Fibroblast of lung (primary cell): ENCODE measurements at regions not wholly inside any gene's neighbourhood (a gene's known extent, or its start where the extent isn't known, plus 50 kb on each side); places are given as distances from the start of the nearest gene placed in this dataset.
"Not testable (repeated sequence)": the region's sequence is repeated elsewhere in the genome, so short reads cannot be mapped to it uniquely, and the experiment has no call there.

Experiments
- DNase-seq, 2 donors: peaks; one replicate each; pipeline versions ENCODE4 v3.0.0 to v3.0.0-alpha.2; 2010; ENCODE audit warnings: low read depth in 2 of 2
- H2AFZ ChIP-seq: 2 replicates; pipeline ENCODE4 v1.5.1; 2012; ENCODE audit warnings: low read length, control low read depth, inconsistent platforms
- H3K27ac ChIP-seq: 2 replicates; pipeline ENCODE4 v1.5.1; 2011; ENCODE audit warnings: low read length, control low read depth; ENCODE audit not compliant: insufficient read depth
- H3K27me3 ChIP-seq: 2 replicates; pipeline ENCODE4 v1.5.1; 2011; ENCODE audit warnings: mild to moderate bottlenecking, low read length; ENCODE audit not compliant: control insufficient read depth, insufficient read depth
- H3K36me3 ChIP-seq: 2 replicates; pipeline ENCODE4 v1.5.1; 2011; ENCODE audit warnings: low read length; ENCODE audit not compliant: control insufficient read depth, insufficient read depth
- H3K4me1 ChIP-seq: 2 replicates; pipeline ENCODE4 v1.5.1; 2011; ENCODE audit warnings: low read length; ENCODE audit not compliant: control insufficient read depth, insufficient read depth; ENCODE audit errors: extremely low read depth
- H3K4me2 ChIP-seq: 2 replicates; pipeline ENCODE4 v1.5.1; 2011; ENCODE audit warnings: low read length, control low read depth; ENCODE audit not compliant: insufficient read depth; ENCODE audit errors: extremely low read depth
- H3K4me3 ChIP-seq, 4 experiments: fragments of 200-600 bp in 1 of 4; sonication (generic) in 1 of 4; replicated peaks in 1 of 4; 2 replicates each; pipeline ENCODE4 v1.5.1; 2011 to 2016; ENCODE audit warnings: low read length in 4 of 4, low read depth in 3 of 4, mild to moderate bottlenecking in 3 of 4, control low read depth in 2 of 4, inconsistent platforms in 1 of 4, mixed read lengths in 1 of 4; ENCODE audit not compliant: insufficient read depth in 1 of 4; ENCODE audit errors: control extremely low read depth in 1 of 4
- H3K79me2 ChIP-seq: 2 replicates; pipeline ENCODE4 v1.5.1; 2012; ENCODE audit warnings: mild to moderate bottlenecking, low read length, inconsistent platforms; ENCODE audit not compliant: control insufficient read depth, insufficient read depth
- H3K9ac ChIP-seq: 2 replicates; pipeline ENCODE4 v1.5.1; 2011; ENCODE audit warnings: mild to moderate bottlenecking, low read length, control low read depth; ENCODE audit not compliant: insufficient read depth
- H3K9me3 ChIP-seq: 2 replicates; pipeline ENCODE4 v1.5.1; 2012; ENCODE audit warnings: low read depth, low read length; ENCODE audit not compliant: control insufficient read depth, insufficient read depth
- H4K20me1 ChIP-seq: 2 replicates; pipeline ENCODE4 v1.5.1; 2011; ENCODE audit warnings: low read length; ENCODE audit not compliant: control insufficient read depth, insufficient read depth; ENCODE audit errors: extremely low read depth
- EZH2 ChIP-seq: IDR thresholded peaks from 2 replicates; pipeline ENCODE4 v1.5.1; 2012; ENCODE audit warnings: low read length, control low read depth, mild to moderate bottlenecking; ENCODE audit errors: missing control alignments
- TF ChIP-seq, protein P1 (sequence below), 2 donors: IDR thresholded peaks in 1 of 2; conservative IDR thresholded peaks in 1 of 2; 1 replicate in 1 of 2; 2 replicates in 1 of 2; pipeline ENCODE4 v1.5.1; 2011 to 2012; ENCODE audit warnings: low read length in 2 of 2, control low read depth in 1 of 2, inconsistent platforms in 1 of 2, low read depth in 1 of 2, mild to moderate bottlenecking in 1 of 2

GRCh38 chr14:98931911-98932310 is 340.1 kb downstream of the BCL11B start:
- no peaks in the 10 kb centered on the region for H3K36me3 ChIP-seq
- H3K27me3 ChIP-seq: no peaks in the 10 kb centered on the region
- no peak overlapping the region for H3K27ac ChIP-seq
- no peaks in the 10 kb centered on the region for H3K4me1 ChIP-seq
- no peaks in the 10 kb centered on the region for H4K20me1 ChIP-seq
- DNase-seq: no peak
- no peak overlapping the region for H3K4me2 ChIP-seq
- no peaks in the 10 kb centered on the region for H3K9me3 ChIP-seq
- no peak for TF ChIP-seq EZH2
- TF ChIP-seq, protein P1, sequence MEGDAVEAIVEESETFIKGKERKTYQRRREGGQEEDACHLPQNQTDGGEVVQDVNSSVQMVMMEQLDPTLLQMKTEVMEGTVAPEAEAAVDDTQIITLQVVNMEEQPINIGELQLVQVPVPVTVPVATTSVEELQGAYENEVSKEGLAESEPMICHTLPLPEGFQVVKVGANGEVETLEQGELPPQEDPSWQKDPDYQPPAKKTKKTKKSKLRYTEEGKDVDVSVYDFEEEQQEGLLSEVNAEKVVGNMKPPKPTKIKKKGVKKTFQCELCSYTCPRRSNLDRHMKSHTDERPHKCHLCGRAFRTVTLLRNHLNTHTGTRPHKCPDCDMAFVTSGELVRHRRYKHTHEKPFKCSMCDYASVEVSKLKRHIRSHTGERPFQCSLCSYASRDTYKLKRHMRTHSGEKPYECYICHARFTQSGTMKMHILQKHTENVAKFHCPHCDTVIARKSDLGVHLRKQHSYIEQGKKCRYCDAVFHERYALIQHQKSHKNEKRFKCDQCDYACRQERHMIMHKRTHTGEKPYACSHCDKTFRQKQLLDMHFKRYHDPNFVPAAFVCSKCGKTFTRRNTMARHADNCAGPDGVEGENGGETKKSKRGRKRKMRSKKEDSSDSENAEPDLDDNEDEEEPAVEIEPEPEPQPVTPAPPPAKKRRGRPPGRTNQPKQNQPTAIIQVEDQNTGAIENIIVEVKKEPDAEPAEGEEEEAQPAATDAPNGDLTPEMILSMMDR (conservative IDR thresholded peaks at IDR 0.05 in 1 of 2, IDR thresholded peaks at IDR 0.05 in 1 of 2; ENCODE audit: low read depth in 1 of 2, low read length in 2 of 2): no peak
- no peak overlapping the region for H3K4me3 ChIP-seq
- H2AFZ ChIP-seq: no peak overlapping the region
- H3K79me2 ChIP-seq: no peaks in the 10 kb centered on the region
- no peak overlapping the region for H3K9ac ChIP-seq

DNA sequence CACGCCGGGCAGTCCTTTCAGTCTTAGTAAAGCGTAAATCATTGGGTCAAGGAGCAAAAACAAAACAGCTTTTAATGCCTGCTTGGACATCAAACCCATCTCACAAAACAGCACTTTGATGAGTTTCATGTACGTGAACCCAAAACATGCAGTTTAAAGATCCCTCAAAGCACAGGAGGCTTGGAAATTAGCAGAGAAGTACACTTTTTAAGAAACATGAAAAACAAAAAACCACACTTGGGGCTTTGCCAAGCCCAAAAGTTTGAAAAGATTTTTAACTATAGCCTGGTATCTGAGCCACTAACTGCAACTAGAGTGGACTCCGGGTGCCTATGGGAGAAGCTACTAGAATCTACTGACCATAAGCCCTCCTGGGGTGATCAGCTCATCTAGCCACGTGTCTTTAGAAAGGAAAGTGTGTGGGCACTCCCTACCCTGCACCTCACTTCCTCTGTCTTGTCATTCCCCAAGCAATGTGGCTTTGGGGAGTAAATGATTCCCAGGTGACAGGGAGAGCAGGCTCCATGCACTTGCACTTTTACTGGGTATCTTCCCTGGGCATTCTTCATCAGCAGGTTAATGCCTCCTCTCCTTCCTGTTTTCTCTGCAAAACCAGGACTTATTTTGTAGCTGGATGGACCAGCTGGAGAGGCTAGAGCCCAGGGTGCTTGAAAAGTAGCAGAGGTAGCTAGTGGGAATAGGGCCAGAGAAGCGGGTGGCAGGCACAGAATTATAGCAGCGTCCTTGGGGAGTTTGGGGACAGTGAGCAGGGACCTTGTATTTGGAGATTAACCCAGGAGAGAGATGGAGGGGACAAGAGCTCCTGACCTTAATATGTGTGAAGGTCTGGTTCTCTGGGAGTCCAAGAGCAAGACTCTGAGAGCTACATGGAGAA is 339.3 kb downstream of the BCL11B start:
- Histone ChIP-seq H3K79me2 (no peaks in the 10 kb centered on the region), H2AFZ (no peak overlapping the region), H3K36me3 (no peaks in the 10 kb centered on the region), H3K4me1 (no peaks in the 10 kb centered on the region), H3K4me3 (no peak overlapping the region), H3K9ac (no peak overlapping the region), H3K9me3 (no peaks in the 10 kb centered on the region), H3K27me3 (no peaks in the 10 kb centered on the region), H3K27ac (no peak overlapping the region), H4K20me1 (no peaks in the 10 kb centered on the region), H3K4me2 (no peak overlapping the region)
- no peak for DNase-seq
- TF ChIP-seq EZH2: no peak
- TF ChIP-seq, protein P1 (conservative IDR thresholded peaks at IDR 0.05 in 1 of 2, IDR thresholded peaks at IDR 0.05 in 1 of 2; ENCODE audit: low read depth in 1 of 2, low read length in 2 of 2): no peak

- H3K27ac ChIP-seq, H3K36me3 ChIP-seq, H3K4me2 ChIP-seq, H3K4me1 ChIP-seq, H3K9ac ChIP-seq, H4K20me1 ChIP-seq, H3K9me3 ChIP-seq, H2AFZ ChIP-seq, H3K79me2 ChIP-seq, H3K4me3 ChIP-seq, H3K27me3 ChIP-seq, DNase-seq: not testable (repeated sequence)
These were observed 337.4 kb downstream of the BCL11B start for GRCh38 chr14:98934569-98934968.
